IMR-90 (cell line): ENCODE measurements at regions not wholly inside any gene's neighbourhood (a gene's known extent, or its start where the extent isn't known, plus 50 kb on each side); places are given as distances from the start of the nearest gene placed in this dataset.

Experiments
- ATAC-seq: fragments of 200-7000 bp; cut with Tn5 transposase; 2 replicates; pipeline ENCODE4 v1.9.1; 2020; ENCODE audit warnings: low read depth, mild to moderate bottlenecking, moderate library complexity
- BruUV-seq: library from RNA; stranded (reverse); fragments of 400-500 nt; replicated peaks from 2 replicates; lab custom pipeline; 2021; lab: Mats Ljungman, UMichigan
- CTCF ChIA-PET: fragments of 300-600 bp; formaldehyde crosslinking; extraction: SDS; loops from one replicate; lab custom pipeline; 2021; ENCODE audit warnings: antibody characterized with exemption; lab: Yijun Ruan, JAX
- POLR2A ChIA-PET: fragments of 300-600 bp; sonication (Branson Sonifier 250); formaldehyde crosslinking; loops from one replicate; lab custom pipeline; 2022; ENCODE audit warnings: antibody characterized with exemption; ENCODE audit not compliant: unreplicated experiment; lab: Charles Lee
- DNase-seq: peaks from one replicate; pipeline ENCODE4 v3.0.0; 2013
- H2AFZ ChIP-seq: replicated peaks from 2 replicates; pipeline ENCODE3; 2013; ENCODE audit warnings: low read length, mild to moderate bottlenecking; ENCODE audit not compliant: poor library complexity
- H2AK5ac ChIP-seq: 2 replicates; pipeline ENCODE4 v1.6.1; 2013; ENCODE audit warnings: low read depth, low read length, inconsistent platforms
- H2AK9ac ChIP-seq: replicated peaks from 2 replicates; pipeline ENCODE3; 2013; ENCODE audit warnings: mild to moderate bottlenecking, low read depth, low read length, moderate library complexity; ENCODE audit not compliant: poor library complexity
- H2BK120ac ChIP-seq: 2 replicates; pipeline ENCODE4 v1.6.1; 2013; ENCODE audit warnings: low read depth, low read length, inconsistent platforms
- H2BK15ac ChIP-seq: 3 replicates; pipeline ENCODE4 v1.6.1; 2013; ENCODE audit warnings: low read depth, low read length, inconsistent platforms
- H2BK20ac ChIP-seq: 2 replicates; pipeline ENCODE4 v1.6.1; 2013; ENCODE audit warnings: low read depth, mild to moderate bottlenecking, inconsistent platforms, low read length, moderate library complexity
- H2BK5ac ChIP-seq: 2 replicates; pipeline ENCODE4 v1.6.1; 2013; ENCODE audit warnings: mild to moderate bottlenecking, low read depth, low read length, inconsistent platforms; ENCODE audit not compliant: poor library complexity, severe bottlenecking
- H3K14ac ChIP-seq: replicated peaks from 2 replicates; pipeline ENCODE4 v1.6.1; 2013; ENCODE audit warnings: low read depth, low read length, inconsistent platforms
- H3K18ac ChIP-seq: 2 replicates; pipeline ENCODE4 v1.6.1; 2013; ENCODE audit warnings: low read depth, low read length, control low read depth
- H3K23ac ChIP-seq: 2 replicates; pipeline ENCODE4 v1.6.1; 2013; ENCODE audit warnings: low read depth, low read length, inconsistent platforms
- H3K27ac ChIP-seq: 2 replicates; pipeline ENCODE4 v1.5.1; 2013; ENCODE audit warnings: mild to moderate bottlenecking, control low read depth, low read length; ENCODE audit not compliant: insufficient read depth
- H3K27me3 ChIP-seq: 2 replicates; pipeline ENCODE4 v1.6.1; 2013; ENCODE audit warnings: low read length; ENCODE audit not compliant: control insufficient read depth, insufficient read depth
- H3K36me3 ChIP-seq: 2 replicates; pipeline ENCODE4 v1.6.1; 2013; ENCODE audit warnings: low read length, mixed read lengths; ENCODE audit not compliant: control insufficient read depth, insufficient read depth
- H3K4ac ChIP-seq: 2 replicates; pipeline ENCODE4 v1.6.1; 2013; ENCODE audit warnings: low read depth, low read length, inconsistent platforms
- H3K4me1 ChIP-seq: 2 replicates; pipeline ENCODE4 v1.6.1; 2013; ENCODE audit warnings: low read length, mixed read lengths; ENCODE audit not compliant: control insufficient read depth, insufficient read depth
- H3K4me2 ChIP-seq: 2 replicates; pipeline ENCODE4 v1.6.1; 2013; ENCODE audit warnings: low read depth, mild to moderate bottlenecking, control low read depth, low read length, moderate library complexity
- H3K4me3 ChIP-seq: 2 replicates; pipeline ENCODE4 v1.5.1; 2013; ENCODE audit warnings: low read depth, mild to moderate bottlenecking, control low read depth, low read length, moderate library complexity; ENCODE audit not compliant: insufficient read depth
- H3K56ac ChIP-seq: 2 replicates; pipeline ENCODE4 v1.6.1; 2013; ENCODE audit warnings: low read length, inconsistent platforms; ENCODE audit not compliant: insufficient read depth; ENCODE audit errors: extremely low read depth
- H3K79me1 ChIP-seq, 2 experiments: 2 replicates each; pipeline ENCODE4 v1.6.1; 2013; ENCODE audit warnings: low read length in 2 of 2, inconsistent platforms in 1 of 2, low read depth in 1 of 2
- H3K9ac ChIP-seq: 2 replicates; pipeline ENCODE4 v1.6.1; 2013; ENCODE audit warnings: low read depth, low read length, control low read depth
- H3K9me1 ChIP-seq: 2 replicates; pipeline ENCODE4 v1.6.1; 2013; ENCODE audit warnings: low read length, inconsistent platforms; ENCODE audit not compliant: insufficient read depth
- H3K9me3 ChIP-seq: 2 replicates; pipeline ENCODE4 v1.6.1; 2013; ENCODE audit warnings: low read length; ENCODE audit not compliant: control insufficient read depth, insufficient read depth
- H4K20me1 ChIP-seq: 2 replicates; pipeline ENCODE4 v1.6.1; 2013; ENCODE audit warnings: low read length, inconsistent platforms; ENCODE audit not compliant: insufficient read depth
- H4K5ac ChIP-seq: 2 replicates; pipeline ENCODE4 v1.6.1; 2013; ENCODE audit warnings: mild to moderate bottlenecking, low read depth, low read length, control low read depth
- H4K8ac ChIP-seq, 2 experiments: 2 replicates each; pipeline ENCODE4 v1.6.1; 2013; ENCODE audit warnings: low read depth in 2 of 2, low read length in 2 of 2, control low read depth in 1 of 2, inconsistent platforms in 1 of 2
- H4K91ac ChIP-seq: 2 replicates; pipeline ENCODE4 v1.6.1; 2013; ENCODE audit warnings: low read depth, low read length, inconsistent platforms; ENCODE audit not compliant: insufficient read depth
- BHLHE40 ChIP-seq: fragments of 150-350 bp; IDR thresholded peaks from 2 replicates; pipeline ENCODE4 v1.6.1; 2016; ENCODE audit warnings: mild to moderate bottlenecking, low read depth, low read length
- FOS ChIP-seq: fragments of 150-350 bp; IDR thresholded peaks from 2 replicates; pipeline ENCODE4 v1.6.1; 2016; ENCODE audit warnings: low read depth, low read length
- WGBS, 2 experiments: methylation state at CpG; one replicate each; pipeline versions ENCODE4 v1.1.5 to v1.1.7; 2013; ENCODE audit warnings: missing lambda C conversion rate in 2 of 2; ENCODE audit not compliant: insufficient read length in 1 of 2; ENCODE audit errors: extremely low coverage in 2 of 2; 5-methylcytosine and 5-hydroxymethylcytosine counted together
- dilution Hi-C: fragments of 300-500 bp; cut with HindIII; formaldehyde crosslinking; loops from one replicate; pipeline ENCODE4 v1.14.3; 2018; ENCODE audit warnings: low sequenced_read_pairs; ENCODE audit not compliant: unreplicated experiment
- in situ Hi-C: fragments of 300-500 bp; cut with MboI; formaldehyde crosslinking; loops from 3 replicates; pipeline ENCODE4 v1.14.3; 2019; ENCODE audit warnings: low sequenced_read_pairs, inconsistent platforms, mixed read lengths
- intact Hi-C: fragments of 100-400 bp; cut with micrococcal nuclease; formaldehyde crosslinking; loops from 2 replicates; pipeline ENCODE4 v1.10.0; 2022

DNA sequence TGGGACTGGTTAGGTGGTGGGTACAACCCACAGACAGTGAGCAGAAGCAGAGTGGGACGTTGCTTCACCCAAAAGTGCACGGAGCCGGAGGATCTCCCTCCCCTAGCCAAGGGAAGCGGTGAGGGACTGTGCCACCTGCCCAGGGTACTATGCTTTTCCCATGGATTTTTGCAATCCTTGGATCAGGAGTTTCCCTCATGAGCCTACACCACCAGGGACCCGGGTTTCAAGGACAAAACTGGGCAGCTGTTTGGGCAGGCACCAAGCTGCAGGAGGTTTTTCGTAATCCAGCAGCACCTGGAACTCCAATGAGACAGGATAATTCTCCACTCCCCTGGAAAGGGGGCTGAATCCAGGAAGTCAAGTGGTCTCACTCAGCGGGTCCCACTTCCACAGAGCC, 209.1 kb upstream of the CXCL12 start:
- H3K9me3 ChIP-seq, result no peaks in the 10 kb centered on the region
- H3K27ac ChIP-seq, result no peak overlapping the region
- no peaks in the 10 kb centered on the region for H3K4me1 ChIP-seq
- no TSS peak for BruUV-seq
- H3K23ac ChIP-seq, result no peak overlapping the region
- no peak overlapping the region for H3K4me2 ChIP-seq
- H4K8ac ChIP-seq, result no peak overlapping the region
- no peak overlapping the region for H2AFZ ChIP-seq
- TF ChIP-seq FOS, result no peak
- TF ChIP-seq BHLHE40, result no peak
- in situ Hi-C loops (no loop called here), dilution Hi-C loops (no loop called here), intact Hi-C loops (no loop called here)
- no peak overlapping the region for H4K5ac ChIP-seq
- no peak overlapping the region for H3K4ac ChIP-seq
- H4K20me1 ChIP-seq, result no peaks in the 10 kb centered on the region
- POLR2A ChIA-PET, result no interaction called here
- no peak overlapping the region for H3K18ac ChIP-seq
- no peak for DNase-seq
- H2BK120ac ChIP-seq, result no peak overlapping the region
- CTCF ChIA-PET, result interaction anchor here (0.6 kb wide), 1 partner anchor 234 kb away, joined by 3 read pairs; no protein-coding TSS in a partner anchor
- H3K36me3 ChIP-seq, result no peaks in the 10 kb centered on the region
- no peaks in the 10 kb centered on the region for H3K9me1 ChIP-seq
- H4K91ac ChIP-seq, result no peak overlapping the region
- no peak overlapping the region for H3K9ac ChIP-seq
- no peak overlapping the region for H3K4me3 ChIP-seq
- no peaks in the 10 kb centered on the region for H3K79me1 ChIP-seq
- H2AK9ac ChIP-seq, result no peak overlapping the region
- no peak overlapping the region for H2BK15ac ChIP-seq
- 100% methylated on average over 1 of the region's 7 CpGs; no CpG with 5 or more reads in 1 of the 2 experiments for whole genome bisulfite sequencing, 2 experiments
- H2BK5ac ChIP-seq, result no peak overlapping the region
- H3K27me3 ChIP-seq, result peaks cover 5% of the 10 kb centered on the region; the same call in 1 of the 2 replicates
- no peak for ATAC-seq
- no peak overlapping the region for H3K56ac ChIP-seq
- H3K14ac ChIP-seq, result no peak overlapping the region
- no peak overlapping the region for H2BK20ac ChIP-seq
- no peak overlapping the region for H2AK5ac ChIP-seq
